HepG2 (cell line): ENCODE measurements at regions not wholly inside any gene's neighbourhood (a gene's known extent, or its start where the extent isn't known, plus 50 kb on each side); places are given as distances from the start of the nearest gene placed in this dataset.

Experiments
- CENPT ChIP-seq: sonication (generic); formaldehyde crosslinking; IDR thresholded peaks from 2 replicates; pipeline ENCODE4 v1.8.0; 2022; ENCODE audit warnings: low read depth, mild to moderate bottlenecking, moderate library complexity, missing genetic modification reagents
- FOXA1 ChIP-seq, 2 experiments: fragments of 450-650 bp in 1 of 2; sonication (generic) in 1 of 2; formaldehyde crosslinking in 1 of 2; IDR thresholded peaks; 2 replicates each; pipeline versions ENCODE4 v1.4.0 to v1.6.1; 2016 to 2020; ENCODE audit warnings: missing genetic modification reagents in 1 of 2
- MLLT10 ChIP-seq: sonication (generic); formaldehyde crosslinking; IDR thresholded peaks from 2 replicates; pipeline ENCODE4 v1.4.0; 2020; ENCODE audit warnings: missing genetic modification reagents
- RAD51 ChIP-seq: fragments of 450-650 bp; IDR thresholded peaks from 2 replicates; pipeline ENCODE4 v1.6.1; 2016; ENCODE audit warnings: borderline replicate concordance
- SAFB2 ChIP-seq: sonication (generic); formaldehyde crosslinking; IDR thresholded peaks from 2 replicates; pipeline ENCODE4 v1.5.1; 2020; ENCODE audit warnings: missing genetic modification reagents, low read depth, mild to moderate bottlenecking, borderline replicate concordance
- SALL2 ChIP-seq: sonication (generic); formaldehyde crosslinking; IDR thresholded peaks from 2 replicates; pipeline ENCODE4 v1.8.1; 2023; ENCODE audit warnings: mild to moderate bottlenecking, missing genetic modification reagents, inconsistent platforms
- SETDB1 ChIP-seq: sonication (generic); formaldehyde crosslinking; IDR thresholded peaks from 2 replicates; pipeline ENCODE4 v1.5.1; 2020; ENCODE audit warnings: missing genetic modification reagents, mild to moderate bottlenecking, borderline replicate concordance
- SMYD3 ChIP-seq: sonication (generic); formaldehyde crosslinking; IDR thresholded peaks from 2 replicates; pipeline ENCODE4 v1.8.1; 2023; ENCODE audit warnings: mild to moderate bottlenecking, missing genetic modification reagents
- TOPORS ChIP-seq: sonication (generic); formaldehyde crosslinking; IDR thresholded peaks from 2 replicates; pipeline ENCODE4 v1.8.0; 2023; ENCODE audit warnings: mild to moderate bottlenecking, missing genetic modification reagents
- ZFP82 ChIP-seq: sonication (generic); formaldehyde crosslinking; IDR thresholded peaks from 2 replicates; pipeline ENCODE4 v1.5.1; 2020; ENCODE audit warnings: mild to moderate bottlenecking, missing genetic modification reagents, borderline replicate concordance
- ZFYVE20 ChIP-seq: sonication (generic); formaldehyde crosslinking; IDR thresholded peaks from 2 replicates; pipeline ENCODE4 v1.8.0; 2023; ENCODE audit warnings: low read depth, mild to moderate bottlenecking, moderate library complexity, missing genetic modification reagents, borderline replicate concordance
- ZNF431 ChIP-seq: sonication (generic); formaldehyde crosslinking; IDR thresholded peaks from 2 replicates; pipeline ENCODE4 v1.9.0; 2022; ENCODE audit warnings: missing genetic modification reagents, low read depth, mild to moderate bottlenecking, borderline replicate concordance
- ZNF549 ChIP-seq: sonication (generic); formaldehyde crosslinking; IDR thresholded peaks from 2 replicates; pipeline ENCODE4 v1.5.0; 2020; ENCODE audit warnings: missing genetic modification reagents
- TF ChIP-seq, protein P1 (sequence below): sonication (generic); formaldehyde crosslinking; IDR thresholded peaks from 2 replicates; pipeline ENCODE4 v1.5.1; 2020; ENCODE audit warnings: mild to moderate bottlenecking, missing genetic modification reagents
- TF ChIP-seq, protein P2 (sequence below): sonication (generic); formaldehyde crosslinking; IDR thresholded peaks from 2 replicates; pipeline ENCODE4 v1.4.0; 2020; ENCODE audit warnings: missing genetic modification reagents, borderline replicate concordance
- TF ChIP-seq, protein P3 (sequence below): sonication (generic); formaldehyde crosslinking; IDR thresholded peaks from 2 replicates; pipeline ENCODE4 v1.4.0; 2020; ENCODE audit warnings: mild to moderate bottlenecking, missing genetic modification reagents
- TF ChIP-seq, protein P4 (sequence below): sonication (generic); formaldehyde crosslinking; IDR thresholded peaks from 2 replicates; pipeline ENCODE4 v1.4.0; 2020; ENCODE audit warnings: missing genetic modification reagents

DNA sequence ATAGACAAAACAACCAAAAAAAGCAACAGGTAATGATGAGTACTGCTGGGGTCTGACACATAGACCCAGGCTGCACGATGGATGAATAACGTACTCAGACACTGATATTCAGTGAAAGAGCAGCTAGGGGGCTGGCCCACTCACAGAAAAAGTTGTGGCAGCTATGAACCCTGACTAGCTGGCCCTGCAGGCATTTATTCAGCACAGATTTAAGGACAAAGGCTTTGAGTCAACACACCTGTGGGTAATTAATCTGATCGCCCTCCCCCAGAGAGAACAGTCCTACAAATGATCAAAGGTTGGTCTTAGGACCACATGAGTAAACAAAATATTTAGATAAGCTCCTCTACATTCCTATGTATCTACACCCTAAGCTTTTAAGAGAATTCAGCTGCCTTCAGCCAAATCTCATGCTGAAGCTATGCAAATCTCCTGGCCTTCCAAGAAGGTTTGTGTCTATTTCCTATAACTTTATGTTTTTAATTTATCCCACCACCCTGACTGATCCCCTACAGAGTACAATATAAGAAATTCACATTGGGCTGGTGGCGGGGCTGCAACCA, 81.7 kb upstream of the NXT1 start (continued):
- TF ChIP-seq, protein P1, sequence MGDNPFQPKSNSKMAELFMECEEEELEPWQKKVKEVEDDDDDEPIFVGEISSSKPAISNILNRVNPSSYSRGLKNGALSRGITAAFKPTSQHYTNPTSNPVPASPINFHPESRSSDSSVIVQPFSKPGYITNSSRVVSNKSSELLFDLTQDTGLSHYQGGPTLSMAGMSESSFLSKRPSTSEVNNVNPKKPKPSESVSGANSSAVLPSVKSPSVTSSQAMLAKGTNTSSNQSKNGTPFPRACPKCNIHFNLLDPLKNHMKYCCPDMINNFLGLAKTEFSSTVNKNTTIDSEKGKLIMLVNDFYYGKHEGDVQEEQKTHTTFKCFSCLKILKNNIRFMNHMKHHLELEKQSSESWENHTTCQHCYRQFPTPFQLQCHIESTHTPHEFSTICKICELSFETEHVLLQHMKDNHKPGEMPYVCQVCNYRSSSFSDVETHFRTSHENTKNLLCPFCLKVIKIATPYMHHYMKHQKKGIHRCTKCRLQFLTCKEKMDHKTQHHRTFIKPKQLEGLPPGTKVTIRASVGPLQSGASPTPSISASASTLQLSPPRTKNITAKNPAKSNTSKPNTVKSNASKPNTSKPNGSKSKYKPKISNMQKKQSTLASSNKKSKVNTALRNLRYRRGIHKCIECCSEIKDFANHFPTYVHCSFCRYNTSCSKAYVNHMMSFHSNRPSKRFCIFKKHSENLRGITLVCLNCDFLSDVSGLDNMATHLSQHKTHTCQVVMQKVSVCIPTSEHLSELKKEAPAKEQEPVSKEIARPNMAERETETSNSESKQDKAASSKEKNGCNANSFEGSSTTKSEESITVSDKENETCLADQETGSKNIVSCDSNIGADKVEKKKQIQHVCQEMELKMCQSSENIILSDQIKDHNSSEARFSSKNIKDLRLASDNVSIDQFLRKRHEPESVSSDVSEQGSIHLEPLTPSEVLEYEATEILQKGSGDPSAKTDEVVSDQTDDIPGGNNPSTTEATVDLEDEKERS = peak; percentile 76; the same call in 1 of the 2 replicates
- no peak for TF ChIP-seq CENPT (CRISPR knock-in tag)
- TF ChIP-seq, protein P2, sequence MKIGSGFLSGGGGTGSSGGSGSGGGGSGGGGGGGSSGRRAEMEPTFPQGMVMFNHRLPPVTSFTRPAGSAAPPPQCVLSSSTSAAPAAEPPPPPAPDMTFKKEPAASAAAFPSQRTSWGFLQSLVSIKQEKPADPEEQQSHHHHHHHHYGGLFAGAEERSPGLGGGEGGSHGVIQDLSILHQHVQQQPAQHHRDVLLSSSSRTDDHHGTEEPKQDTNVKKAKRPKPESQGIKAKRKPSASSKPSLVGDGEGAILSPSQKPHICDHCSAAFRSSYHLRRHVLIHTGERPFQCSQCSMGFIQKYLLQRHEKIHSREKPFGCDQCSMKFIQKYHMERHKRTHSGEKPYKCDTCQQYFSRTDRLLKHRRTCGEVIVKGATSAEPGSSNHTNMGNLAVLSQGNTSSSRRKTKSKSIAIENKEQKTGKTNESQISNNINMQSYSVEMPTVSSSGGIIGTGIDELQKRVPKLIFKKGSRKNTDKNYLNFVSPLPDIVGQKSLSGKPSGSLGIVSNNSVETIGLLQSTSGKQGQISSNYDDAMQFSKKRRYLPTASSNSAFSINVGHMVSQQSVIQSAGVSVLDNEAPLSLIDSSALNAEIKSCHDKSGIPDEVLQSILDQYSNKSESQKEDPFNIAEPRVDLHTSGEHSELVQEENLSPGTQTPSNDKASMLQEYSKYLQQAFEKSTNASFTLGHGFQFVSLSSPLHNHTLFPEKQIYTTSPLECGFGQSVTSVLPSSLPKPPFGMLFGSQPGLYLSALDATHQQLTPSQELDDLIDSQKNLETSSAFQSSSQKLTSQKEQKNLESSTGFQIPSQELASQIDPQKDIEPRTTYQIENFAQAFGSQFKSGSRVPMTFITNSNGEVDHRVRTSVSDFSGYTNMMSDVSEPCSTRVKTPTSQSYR (CRISPR knock-in tag) = peak; percentile 18; the same call in 1 of the 2 replicates
- TF ChIP-seq ZFP82 (CRISPR knock-in tag) = no peak
- peak; percentile 63; the same call in 1 of the 2 replicates for TF ChIP-seq TOPORS (CRISPR knock-in tag)
- TF ChIP-seq SALL2 (CRISPR knock-in tag) = no peak
- TF ChIP-seq, protein P3, sequence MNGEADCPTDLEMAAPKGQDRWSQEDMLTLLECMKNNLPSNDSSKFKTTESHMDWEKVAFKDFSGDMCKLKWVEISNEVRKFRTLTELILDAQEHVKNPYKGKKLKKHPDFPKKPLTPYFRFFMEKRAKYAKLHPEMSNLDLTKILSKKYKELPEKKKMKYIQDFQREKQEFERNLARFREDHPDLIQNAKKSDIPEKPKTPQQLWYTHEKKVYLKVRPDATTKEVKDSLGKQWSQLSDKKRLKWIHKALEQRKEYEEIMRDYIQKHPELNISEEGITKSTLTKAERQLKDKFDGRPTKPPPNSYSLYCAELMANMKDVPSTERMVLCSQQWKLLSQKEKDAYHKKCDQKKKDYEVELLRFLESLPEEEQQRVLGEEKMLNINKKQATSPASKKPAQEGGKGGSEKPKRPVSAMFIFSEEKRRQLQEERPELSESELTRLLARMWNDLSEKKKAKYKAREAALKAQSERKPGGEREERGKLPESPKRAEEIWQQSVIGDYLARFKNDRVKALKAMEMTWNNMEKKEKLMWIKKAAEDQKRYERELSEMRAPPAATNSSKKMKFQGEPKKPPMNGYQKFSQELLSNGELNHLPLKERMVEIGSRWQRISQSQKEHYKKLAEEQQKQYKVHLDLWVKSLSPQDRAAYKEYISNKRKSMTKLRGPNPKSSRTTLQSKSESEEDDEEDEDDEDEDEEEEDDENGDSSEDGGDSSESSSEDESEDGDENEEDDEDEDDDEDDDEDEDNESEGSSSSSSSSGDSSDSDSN (CRISPR knock-in tag) = no peak
- TF ChIP-seq ZFYVE20 = no peak
- no peak for TF ChIP-seq FOXA1 (IDR thresholded peaks at IDR 0.05)
- peak; percentile 40; the same call in 1 of the 2 replicates for TF ChIP-seq FOXA1 (CRISPR knock-in tag; IDR thresholded peaks at IDR 0.05)
- TF ChIP-seq ZNF431 (CRISPR knock-in tag) = no peak
- TF ChIP-seq ZNF549 (CRISPR knock-in tag) = no peak
- no peak for TF ChIP-seq MLLT10 (CRISPR knock-in tag)
- TF ChIP-seq, protein P4, sequence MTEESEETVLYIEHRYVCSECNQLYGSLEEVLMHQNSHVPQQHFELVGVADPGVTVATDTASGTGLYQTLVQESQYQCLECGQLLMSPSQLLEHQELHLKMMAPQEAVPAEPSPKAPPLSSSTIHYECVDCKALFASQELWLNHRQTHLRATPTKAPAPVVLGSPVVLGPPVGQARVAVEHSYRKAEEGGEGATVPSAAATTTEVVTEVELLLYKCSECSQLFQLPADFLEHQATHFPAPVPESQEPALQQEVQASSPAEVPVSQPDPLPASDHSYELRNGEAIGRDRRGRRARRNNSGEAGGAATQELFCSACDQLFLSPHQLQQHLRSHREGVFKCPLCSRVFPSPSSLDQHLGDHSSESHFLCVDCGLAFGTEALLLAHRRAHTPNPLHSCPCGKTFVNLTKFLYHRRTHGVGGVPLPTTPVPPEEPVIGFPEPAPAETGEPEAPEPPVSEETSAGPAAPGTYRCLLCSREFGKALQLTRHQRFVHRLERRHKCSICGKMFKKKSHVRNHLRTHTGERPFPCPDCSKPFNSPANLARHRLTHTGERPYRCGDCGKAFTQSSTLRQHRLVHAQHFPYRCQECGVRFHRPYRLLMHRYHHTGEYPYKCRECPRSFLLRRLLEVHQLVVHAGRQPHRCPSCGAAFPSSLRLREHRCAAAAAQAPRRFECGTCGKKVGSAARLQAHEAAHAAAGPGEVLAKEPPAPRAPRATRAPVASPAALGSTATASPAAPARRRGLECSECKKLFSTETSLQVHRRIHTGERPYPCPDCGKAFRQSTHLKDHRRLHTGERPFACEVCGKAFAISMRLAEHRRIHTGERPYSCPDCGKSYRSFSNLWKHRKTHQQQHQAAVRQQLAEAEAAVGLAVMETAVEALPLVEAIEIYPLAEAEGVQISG (CRISPR knock-in tag) = no peak
- no peak for TF ChIP-seq SMYD3 (CRISPR knock-in tag)
- TF ChIP-seq RAD51 = no peak
- no peak for TF ChIP-seq SAFB2 (CRISPR knock-in tag)
- TF ChIP-seq SETDB1 (CRISPR knock-in tag) = peak; percentile 94
